MCF 10A (cell line): ENCODE measurements at regions not wholly inside any gene's neighbourhood (a gene's known extent, or its start where the extent isn't known, plus 50 kb on each side); places are given as distances from the start of the nearest gene placed in this dataset.
A peak's percentile ranks its signal among the peaks of the same experiment; 100 is the strongest.

ENCODE experiments used
- BruUV-seq: library from RNA; stranded (reverse); fragments of 400-500 nt; replicated peaks from 2 replicates; lab custom pipeline; 2021; lab: Mats Ljungman, UMichigan
- CTCF ChIA-PET: fragments of 300-600 bp; sonication (Branson Sonifier 250); formaldehyde crosslinking; extraction: SDS; loops from one replicate; lab custom pipeline; 2021; ENCODE audit warnings: antibody characterized with exemption, inconsistent platforms; lab: Yijun Ruan, JAX
- POLR2A ChIA-PET: fragments of 300-600, 350-650 bp; sonication (Branson Sonifier 250); formaldehyde crosslinking; extraction: SDS; loops from one replicate; lab custom pipeline; 2020; ENCODE audit warnings: antibody characterized with exemption, inconsistent platforms; lab: Yijun Ruan, JAX
- DNase-seq: peaks from one replicate; pipeline ENCODE4 v3.0.0-alpha.2; 2018; ENCODE audit not compliant: unreplicated experiment
- H3K27ac Mint-ChIP-seq: one replicate; pipeline ENCODE4 v1.8.0; 2022; ENCODE audit warnings: mild to moderate bottlenecking, low read depth, mixed read lengths; ENCODE audit not compliant: unreplicated experiment
- H3K27me3 Mint-ChIP-seq: one replicate; pipeline ENCODE4 v1.8.0; 2022; ENCODE audit warnings: mixed read lengths; ENCODE audit not compliant: insufficient read depth, unreplicated experiment
- H3K36me3 Mint-ChIP-seq: one replicate; pipeline ENCODE4 v1.8.0; 2022; ENCODE audit warnings: mild to moderate bottlenecking, moderate library complexity, mixed read lengths; ENCODE audit not compliant: insufficient read depth, unreplicated experiment
- H3K4me1 Mint-ChIP-seq: one replicate; pipeline ENCODE4 v1.8.0; 2022; ENCODE audit warnings: mixed read lengths; ENCODE audit not compliant: insufficient read depth, unreplicated experiment
- H3K4me3 Mint-ChIP-seq: one replicate; pipeline ENCODE4 v1.8.0; 2022; ENCODE audit warnings: mild to moderate bottlenecking, moderate library complexity, mixed read lengths; ENCODE audit not compliant: unreplicated experiment
- H3K9me3 Mint-ChIP-seq: one replicate; pipeline ENCODE4 v1.8.0; 2022; ENCODE audit warnings: mixed read lengths; ENCODE audit not compliant: unreplicated experiment
- CTCF ChIP-seq: fragments of 200-600 bp; IDR thresholded peaks from one replicate; pipeline ENCODE4 v1.8.0; 2022; ENCODE audit warnings: antibody characterized with exemption, mild to moderate bottlenecking; ENCODE audit not compliant: unreplicated experiment
- intact Hi-C: fragments of 100-400 bp; cut with micrococcal nuclease; formaldehyde crosslinking; loops from 2 replicates; pipeline ENCODE4 v1.14.1; 2022

- DNase-seq, result no peak
- POLR2A ChIA-PET, result interaction anchor here (0.6 kb wide), 1 partner anchor 339 kb away, joined by 3 read pairs; no protein-coding TSS in a partner anchor
- Mint-ChIP-seq H3K27me3 (no peaks in the 10 kb centered on the region), H3K4me3 (no peak overlapping the region), H3K27ac (no peak overlapping the region), H3K36me3 (no peaks in the 10 kb centered on the region), H3K4me1 (peaks cover 4% of the 10 kb centered on the region), H3K9me3 (no peaks in the 10 kb centered on the region)
- TF ChIP-seq CTCF, result no peak
- intact Hi-C loops, result no loop called here
- no TSS peak for BruUV-seq
- CTCF ChIA-PET, result interaction anchor here (0.6 kb wide), 1 partner anchor 331 kb away, joined by 3 read pairs; no protein-coding TSS in a partner anchor
These were observed 57.8 kb upstream of the PLAC8 start for GRCh38 chr4:83172371-83172770.

GRCh38 chr4:83171436-83172039 lies 57.0 kb upstream of the PLAC8 start:
- Mint-ChIP-seq H3K9me3 (no peaks in the 10 kb centered on the region), H3K27ac (peak overlapping the region; percentile 98), H3K27me3 (no peaks in the 10 kb centered on the region), H3K4me1 (peaks cover 4% of the 10 kb centered on the region), H3K4me3 (no peak overlapping the region), H3K36me3 (no peaks in the 10 kb centered on the region)
- no peak for TF ChIP-seq CTCF
- ChIA-PET CTCF (no interaction called here), POLR2A (interaction anchor here (0.6 kb wide), 1 partner anchor 339 kb away, joined by 3 read pairs; no protein-coding TSS in a partner anchor)
- DNase-seq, result no peak
- intact Hi-C loops, result no loop called here
- no TSS peak for BruUV-seq

- Mint-ChIP-seq H3K27me3 (no peaks in the 10 kb centered on the region), H3K27ac (peak overlapping the region; percentile 98), H3K4me1 (peaks cover 4% of the 10 kb centered on the region), H3K9me3 (no peaks in the 10 kb centered on the region), H3K36me3 (no peaks in the 10 kb centered on the region), H3K4me3 (no peak overlapping the region)
- ChIA-PET CTCF (no interaction called here), POLR2A (interaction anchor here (0.6 kb wide), 1 partner anchor 163 kb away, joined by 3 read pairs; the partner anchor contains the start of gene HPSE)
- intact Hi-C loops, result no loop called here
- TF ChIP-seq CTCF, result no peak
- DNase-seq, result no peak
- no TSS peak for BruUV-seq
These were observed 56.4 kb upstream of the PLAC8 start for GRCh38 chr4:83170952-83171399.
